ENCODE measurements at regions not wholly inside any gene's neighbourhood (a gene's known extent, or its start where the extent isn't known, plus 50 kb on each side); places are given as distances from the start of the nearest gene placed in this dataset. TPM values are rescaled to one million over a fixed set of nuclear protein-coding genes. Genes with fewer than 3 reads are reported as not detected.

GRCh38 chr6:47426524-47427302 lies 50.9 kb upstream of the CD2AP start:
- DNase-seq (ENCODE audit: low read depth), result no peak
- H3K4me3 ChIP-seq (ENCODE audit: low read depth, low read length), result no peak overlapping the region
- TF ChIP-seq, protein P1, sequence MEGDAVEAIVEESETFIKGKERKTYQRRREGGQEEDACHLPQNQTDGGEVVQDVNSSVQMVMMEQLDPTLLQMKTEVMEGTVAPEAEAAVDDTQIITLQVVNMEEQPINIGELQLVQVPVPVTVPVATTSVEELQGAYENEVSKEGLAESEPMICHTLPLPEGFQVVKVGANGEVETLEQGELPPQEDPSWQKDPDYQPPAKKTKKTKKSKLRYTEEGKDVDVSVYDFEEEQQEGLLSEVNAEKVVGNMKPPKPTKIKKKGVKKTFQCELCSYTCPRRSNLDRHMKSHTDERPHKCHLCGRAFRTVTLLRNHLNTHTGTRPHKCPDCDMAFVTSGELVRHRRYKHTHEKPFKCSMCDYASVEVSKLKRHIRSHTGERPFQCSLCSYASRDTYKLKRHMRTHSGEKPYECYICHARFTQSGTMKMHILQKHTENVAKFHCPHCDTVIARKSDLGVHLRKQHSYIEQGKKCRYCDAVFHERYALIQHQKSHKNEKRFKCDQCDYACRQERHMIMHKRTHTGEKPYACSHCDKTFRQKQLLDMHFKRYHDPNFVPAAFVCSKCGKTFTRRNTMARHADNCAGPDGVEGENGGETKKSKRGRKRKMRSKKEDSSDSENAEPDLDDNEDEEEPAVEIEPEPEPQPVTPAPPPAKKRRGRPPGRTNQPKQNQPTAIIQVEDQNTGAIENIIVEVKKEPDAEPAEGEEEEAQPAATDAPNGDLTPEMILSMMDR (IDR thresholded peaks at IDR 0.05; ENCODE audit: insufficient read depth, low read depth, low read length), result no peak

DNA sequence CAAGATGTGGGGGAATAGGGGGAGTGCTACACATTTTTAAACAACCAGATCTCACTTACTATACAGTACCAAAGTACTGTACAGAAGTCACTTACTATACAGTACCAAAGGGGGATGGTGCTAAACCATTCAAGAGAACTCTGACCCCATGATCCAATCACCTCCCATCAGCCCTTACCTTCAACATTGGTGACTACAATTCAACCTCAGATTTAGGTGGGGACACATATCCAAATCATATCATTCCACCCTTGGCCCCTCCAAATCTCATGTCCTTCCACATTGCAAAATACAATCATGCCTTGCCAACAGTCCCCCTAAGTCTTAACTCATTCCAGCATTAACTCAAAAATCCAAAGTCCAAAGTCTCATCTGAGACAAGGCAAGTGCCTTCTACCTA lies 49.9 kb upstream of the CD2AP start:
- TF ChIP-seq, protein P1 (IDR thresholded peaks at IDR 0.05; ENCODE audit: insufficient read depth, low read depth, low read length), result no peak
- no peak for DNase-seq (ENCODE audit: low read depth)
- no peak overlapping the region for H3K4me3 ChIP-seq (ENCODE audit: low read depth, low read length)

Small RNA genes in the stretch of these regions (small RNA-seq; reads per million reads assigned to genes)
- gene B3GNTL1P2, result not detected
